GM03348 (cell line): ENCODE measurements at regions not wholly inside any gene's neighbourhood (a gene's known extent, or its start where the extent isn't known, plus 50 kb on each side); places are given as distances from the start of the nearest gene placed in this dataset.
A peak's percentile ranks its signal among the peaks of the same experiment; 100 is the strongest.

Experiments used
- DNase-seq: peaks from one replicate; pipeline ENCODE4 v3.0.0; 2012; ENCODE audit warnings: low spot score

DNA sequence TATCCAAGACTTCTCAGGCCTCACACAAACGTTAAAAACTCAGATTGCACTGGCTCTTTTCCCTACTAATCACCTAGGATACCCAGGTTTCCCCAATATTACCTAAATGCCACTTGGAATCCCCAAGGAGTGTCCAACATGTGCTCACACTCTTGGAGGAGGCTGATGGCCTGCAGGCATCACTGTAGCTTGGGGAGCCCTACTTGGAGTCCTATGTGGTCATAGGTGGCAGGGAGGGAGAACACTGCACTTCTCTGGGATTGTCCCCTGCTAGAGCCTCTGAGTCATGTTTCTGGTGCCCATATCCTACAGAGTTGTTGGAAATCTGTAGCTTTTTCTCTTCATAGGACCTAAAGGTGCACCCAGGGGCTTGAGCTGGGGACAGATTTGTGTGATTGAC lies 433.7 kb downstream of the ARHGEF28 start:
- no peak for DNase-seq

DNA sequence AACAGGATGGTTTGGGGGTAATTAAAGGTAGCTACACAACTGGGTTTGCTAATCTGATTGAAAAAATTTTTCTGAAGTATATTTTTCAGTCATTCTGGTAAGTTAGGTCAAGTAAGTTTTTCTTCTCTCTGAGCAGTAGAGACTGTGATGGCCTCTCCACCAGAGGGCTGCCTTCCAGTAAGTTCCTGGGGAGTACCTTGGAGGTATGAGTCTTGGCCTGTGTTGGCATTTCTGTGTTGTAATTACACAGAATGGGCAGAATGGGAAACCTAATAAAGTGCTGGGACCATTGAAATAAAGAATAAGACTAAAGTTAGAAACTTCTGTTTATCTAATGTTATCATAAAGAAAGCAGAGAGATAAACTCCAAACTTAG lies 430.8 kb downstream of the ARHGEF28 start:
- peak; percentile 30 for DNase-seq

DNA sequence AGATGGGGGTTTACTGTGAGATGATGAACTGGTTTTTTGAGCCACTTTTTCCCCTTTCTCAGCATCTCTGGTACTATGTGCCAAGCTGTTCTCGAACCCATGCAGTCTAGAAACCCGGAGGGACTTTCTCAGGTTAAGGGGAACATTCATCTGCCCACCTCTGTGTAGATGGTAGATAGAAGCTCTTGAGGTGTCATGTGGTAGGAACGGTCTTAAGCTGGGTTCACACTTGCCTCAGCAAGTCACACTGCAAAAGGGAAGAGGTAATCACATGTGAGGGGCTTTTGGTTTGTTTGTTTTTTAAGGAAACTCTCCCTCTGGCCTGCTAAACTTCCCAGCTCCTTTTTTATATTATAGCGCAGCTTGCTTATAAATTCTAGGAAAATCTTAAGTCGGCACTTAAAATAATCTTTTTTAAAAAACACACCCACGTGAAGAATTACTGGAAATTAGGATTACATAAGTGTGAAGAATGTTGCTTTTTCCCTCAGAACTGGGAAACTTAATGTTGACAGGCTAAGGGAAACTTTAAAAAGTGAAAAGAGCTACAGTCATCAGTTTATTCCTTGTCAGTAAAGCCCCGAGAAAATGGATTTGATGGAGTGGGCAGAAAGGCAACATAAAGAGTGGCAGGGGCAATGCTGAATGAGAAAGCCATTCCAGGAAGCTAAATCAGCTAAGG lies 430.3 kb downstream of the ARHGEF28 start:
- DNase-seq = no peak

GRCh38 chr5:74055486-74056106 lies 429.6 kb downstream of the ARHGEF28 start:
- no peak for DNase-seq

DNA sequence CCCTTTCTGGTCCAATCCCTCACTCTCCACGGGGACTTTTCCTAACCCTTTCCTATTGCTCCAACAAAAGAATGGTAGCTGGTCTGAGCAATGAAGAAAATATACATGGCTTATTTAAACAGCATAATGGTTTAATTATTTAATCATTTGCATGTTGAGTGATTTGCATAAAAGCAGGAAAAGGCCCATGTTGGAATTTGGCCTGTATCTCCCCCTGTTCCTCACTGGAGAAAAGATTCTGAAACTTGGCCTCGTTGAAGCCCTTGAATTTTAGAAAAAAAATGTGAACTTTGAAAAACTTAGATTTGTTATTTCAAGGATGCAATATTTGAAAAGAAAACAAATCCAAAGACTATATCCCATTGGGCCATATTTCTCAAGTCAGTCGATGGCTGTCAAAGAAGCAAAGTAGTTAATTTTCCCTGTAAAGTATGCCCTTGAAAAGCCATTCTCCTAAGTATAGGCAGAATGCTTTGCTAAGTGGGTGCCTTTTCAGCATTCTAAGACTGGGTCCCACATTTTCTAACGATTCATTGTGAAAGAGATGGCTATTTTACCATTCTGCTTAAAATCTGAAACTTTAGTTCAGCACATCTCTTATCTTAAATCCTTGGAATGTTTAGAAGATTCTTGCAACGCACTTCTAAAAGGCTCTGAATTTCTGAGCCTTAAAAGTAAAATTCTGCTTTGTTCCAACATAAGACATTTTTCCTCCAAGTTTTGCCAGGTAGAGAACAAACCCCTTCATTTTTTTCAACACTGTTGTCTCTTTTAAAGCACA lies 428.8 kb downstream of the ARHGEF28 start:
- no peak for DNase-seq

DNA sequence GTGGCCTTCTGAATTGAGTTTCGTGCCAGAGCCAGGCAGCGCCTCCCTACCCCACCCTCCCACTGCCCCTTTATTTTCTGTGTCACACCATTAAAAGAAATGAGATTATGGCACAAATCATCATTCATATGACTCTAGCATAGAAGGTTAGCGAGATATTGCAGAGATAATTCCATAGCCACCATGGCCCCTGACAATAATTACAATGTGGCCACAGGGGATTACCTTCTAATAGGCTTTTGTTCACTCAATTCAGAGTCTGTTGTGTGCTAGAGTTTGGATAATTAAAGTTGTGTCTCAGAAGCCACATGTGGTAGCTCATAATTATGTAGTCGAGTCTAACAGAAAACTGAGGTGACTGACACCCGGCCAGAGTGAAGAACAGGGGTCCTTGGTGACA lies 428.1 kb downstream of the ARHGEF28 start:
- no peak for DNase-seq

DNA sequence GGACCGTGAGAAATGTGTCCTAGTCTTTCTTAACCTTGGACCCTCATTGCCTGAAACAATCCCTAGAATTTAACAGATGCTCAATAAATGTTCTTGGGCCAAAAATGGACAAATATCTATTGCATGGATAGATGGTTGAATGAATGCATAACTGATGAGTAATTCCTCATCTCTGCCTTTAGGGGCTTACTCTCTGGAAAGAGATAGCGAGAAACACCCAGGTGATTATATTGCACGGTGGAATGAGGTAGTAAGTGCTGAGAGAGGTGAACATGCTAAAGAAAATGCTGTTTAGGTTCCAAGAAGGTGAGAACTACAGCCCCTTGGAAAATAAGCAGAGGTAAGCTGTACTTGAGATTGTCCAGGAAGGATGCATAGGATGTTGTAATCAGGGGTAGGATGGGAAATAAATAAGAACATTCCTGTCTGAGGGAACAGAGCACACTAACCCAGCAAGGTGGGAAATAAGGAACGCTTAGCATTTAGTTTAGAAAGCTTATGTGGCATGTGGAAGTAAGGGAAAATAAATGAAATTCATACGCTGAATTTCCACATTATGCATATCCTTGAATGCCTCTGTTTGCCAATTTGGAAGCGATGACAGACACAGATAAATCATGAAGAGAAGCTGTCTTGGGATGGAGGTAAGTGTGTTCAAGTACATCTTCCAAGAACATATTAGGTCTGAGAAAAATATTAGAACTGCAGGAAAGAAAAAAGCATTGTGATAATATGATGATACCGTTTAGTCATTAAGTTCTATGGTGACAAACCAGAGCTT lies 426.6 kb downstream of the ARHGEF28 start:
- no peak for DNase-seq

DNA sequence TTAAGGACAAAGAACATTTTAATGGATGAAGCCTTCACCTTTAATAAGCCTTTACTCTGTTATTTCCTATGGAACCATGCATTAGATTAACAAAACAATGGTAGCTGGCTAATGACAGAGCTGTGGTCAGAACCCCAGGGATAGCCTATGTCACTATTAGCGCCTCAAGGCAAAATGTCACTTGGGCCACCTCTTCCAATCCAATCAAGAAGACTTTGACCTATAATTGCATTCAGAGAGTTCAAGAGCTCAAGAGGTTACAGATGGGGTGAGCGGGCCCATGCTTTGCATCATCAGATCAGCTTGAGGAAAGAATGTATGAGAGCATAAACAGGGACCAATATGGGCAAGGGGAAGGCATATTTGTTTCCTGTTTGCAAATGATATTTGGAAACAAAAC lies 425.1 kb downstream of the ARHGEF28 start:
- no peak for DNase-seq

DNA sequence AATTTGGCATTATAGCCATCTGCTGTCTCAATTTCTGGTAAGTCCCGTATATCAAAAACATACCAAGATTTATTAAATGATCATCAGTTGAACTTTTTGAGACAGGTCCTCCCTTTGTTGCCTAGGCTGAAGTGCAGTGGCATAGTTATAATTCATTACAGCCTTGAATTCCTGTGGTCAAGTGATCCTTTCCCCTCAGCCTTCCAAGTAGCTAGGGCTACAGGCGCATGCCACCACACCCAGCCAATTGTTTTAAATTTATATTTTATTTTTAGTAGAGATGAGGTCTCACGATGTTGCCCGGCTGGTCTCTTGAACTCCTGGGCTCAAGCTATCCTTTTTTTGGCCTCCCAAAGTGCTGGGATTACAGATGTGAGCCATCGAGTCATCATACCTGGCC lies 418.9 kb downstream of the ARHGEF28 start:
- DNase-seq = no peak

DNA sequence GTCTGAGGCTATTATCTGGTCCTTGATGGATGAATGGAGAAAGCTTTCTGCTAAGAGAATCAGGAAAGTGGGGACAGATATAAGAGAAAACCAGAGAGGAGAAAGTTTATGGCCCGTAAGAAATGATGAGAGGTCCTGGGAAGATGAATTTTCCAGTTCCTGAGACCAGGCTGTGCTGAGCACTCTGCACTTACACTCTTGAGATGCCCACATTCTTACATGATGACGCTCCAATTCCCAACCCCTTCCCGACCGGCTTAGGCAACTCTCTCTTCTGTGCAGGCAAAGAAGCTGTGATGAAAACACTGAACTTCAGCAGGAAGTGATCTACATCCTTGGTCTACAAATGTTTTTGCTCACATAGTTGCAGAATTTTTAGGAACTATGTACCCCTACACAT lies 417.0 kb downstream of the ARHGEF28 start:
- peak; percentile 77 for DNase-seq

DNA sequence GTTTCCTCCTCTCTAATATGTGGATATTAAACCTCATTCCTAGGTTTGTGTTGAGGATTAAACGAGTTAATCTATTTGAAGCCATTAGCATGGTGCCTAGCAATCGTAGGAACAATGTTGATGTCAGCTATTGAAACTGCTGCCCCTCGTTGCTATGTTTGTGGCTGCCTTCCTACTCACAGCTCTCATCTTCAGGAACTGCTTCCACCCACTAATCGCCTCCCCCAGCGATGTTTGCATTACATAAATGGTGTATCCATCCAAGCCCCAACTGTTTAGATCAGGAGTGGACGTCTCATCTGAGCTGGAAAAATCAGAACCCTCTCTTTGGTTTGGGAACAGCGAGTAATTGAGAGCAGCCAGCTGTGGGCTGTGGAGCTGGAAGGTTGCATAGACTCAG lies 416.6 kb downstream of the ARHGEF28 start:
- no peak for DNase-seq

DNA sequence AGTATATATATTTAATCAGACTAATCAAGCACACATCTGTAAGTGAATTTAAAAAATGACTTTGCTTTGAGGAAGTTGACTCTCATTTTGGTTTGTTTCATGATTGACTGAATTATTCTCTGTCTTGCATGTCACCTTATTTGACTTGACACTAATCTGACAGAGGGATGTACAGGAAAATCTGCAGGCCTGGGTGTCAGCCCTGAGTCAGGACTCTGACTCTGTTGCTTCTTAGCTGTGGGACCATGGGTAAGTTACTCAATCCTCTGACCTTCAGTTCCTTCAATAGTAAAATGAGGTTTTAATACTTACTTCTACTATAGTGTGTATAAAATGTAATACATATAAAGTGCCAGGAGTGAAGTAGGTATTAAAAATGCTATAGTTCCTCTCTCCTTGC lies 415.9 kb downstream of the ARHGEF28 start:
- no peak for DNase-seq

GRCh38 chr5:74040811-74041491 lies 415.0 kb downstream of the ARHGEF28 start:
- DNase-seq = no peak

GRCh38 chr5:74040065-74040551 lies 414.1 kb downstream of the ARHGEF28 start:
- peak; percentile 36 for DNase-seq

DNA sequence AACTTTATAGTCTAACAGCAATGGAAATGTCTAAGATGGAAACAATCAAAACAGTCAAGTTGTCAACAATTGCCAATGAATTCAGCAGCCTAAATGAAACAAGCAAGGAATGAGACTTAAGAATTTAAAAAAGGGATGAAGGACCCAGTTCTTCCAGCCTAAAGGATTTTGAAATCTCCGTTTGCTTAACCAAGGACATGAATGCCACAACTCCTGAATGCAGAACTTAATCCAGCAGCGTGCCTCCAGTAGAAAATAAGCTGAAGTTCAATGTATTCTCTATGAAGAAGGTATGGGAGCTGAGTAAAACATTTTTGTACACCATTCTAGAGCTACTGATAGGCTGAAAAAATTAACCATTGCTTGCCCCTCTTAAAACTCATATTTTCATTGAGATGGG lies 411.3 kb downstream of the ARHGEF28 start:
- DNase-seq = no peak

GRCh38 chr5:74035521-74035937 lies 409.5 kb downstream of the ARHGEF28 start:
- peak; percentile 58 for DNase-seq

- peak; percentile 72 for DNase-seq
These were observed 408.7 kb downstream of the ARHGEF28 start for GRCh38 chr5:74034733-74035132.

- DNase-seq = no peak
These were observed 406.6 kb downstream of the ARHGEF28 start for GRCh38 chr5:74032617-74033016.

- DNase-seq = no peak
These were observed 405.5 kb downstream of the ARHGEF28 start for GRCh38 chr5:74031536-74031935.

DNA sequence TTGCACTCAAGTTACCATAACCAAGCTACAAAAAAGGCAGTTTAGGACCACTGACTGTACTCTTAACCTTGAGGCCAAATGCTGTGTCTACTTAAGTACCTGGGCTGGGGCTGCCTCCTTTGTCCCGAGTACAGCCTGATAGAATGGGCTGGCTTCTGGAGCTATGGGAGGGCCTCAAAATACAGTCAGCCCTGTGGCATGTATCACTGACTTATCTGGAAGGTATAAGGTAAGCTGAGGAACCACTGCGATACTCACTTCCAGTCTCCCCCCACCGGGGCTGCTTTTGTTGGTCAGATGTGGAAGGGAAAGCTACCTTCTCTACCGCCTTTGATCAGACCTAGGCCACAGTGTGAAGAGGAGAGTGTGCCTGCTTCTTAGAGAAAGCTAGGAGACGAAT lies 404.8 kb downstream of the ARHGEF28 start:
- DNase-seq = no peak

GRCh38 chr5:74030371-74030770 lies 404.4 kb downstream of the ARHGEF28 start:
- DNase-seq = no peak

DNA sequence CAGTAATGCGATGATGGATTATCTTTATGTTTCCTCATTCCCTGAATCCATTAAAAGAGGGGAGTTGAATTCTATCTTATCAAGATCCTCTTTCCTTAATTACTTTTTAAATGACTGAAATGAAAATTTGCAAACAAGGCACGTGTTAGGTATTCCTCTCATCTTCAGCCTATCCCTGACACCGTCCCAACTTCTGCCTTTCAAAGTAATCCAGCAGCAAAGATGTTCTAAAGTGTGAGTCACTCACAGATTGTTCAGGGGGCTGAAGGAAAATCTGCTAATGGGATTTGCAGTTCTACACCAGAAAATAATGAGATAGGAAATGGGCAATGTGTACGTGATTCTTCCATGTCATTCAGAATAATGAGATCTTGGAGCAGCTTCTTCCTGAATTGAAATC lies 403.0 kb downstream of the ARHGEF28 start:
- DNase-seq = no peak
